PC-3 (cell line): ENCODE measurements at regions not wholly inside any gene's neighbourhood (a gene's known extent, or its start where the extent isn't known, plus 50 kb on each side); places are given as distances from the start of the nearest gene placed in this dataset.

Experiments used
- EZH2 ChIP-seq: fragments of 300-600 bp; sonication (generic); IDR thresholded peaks from one replicate; pipeline ENCODE4 v1.6.1; 2017; ENCODE audit warnings: antibody characterized with exemption, mild to moderate bottlenecking, low read length; ENCODE audit not compliant: unreplicated experiment
- EZH2phosphoT487 ChIP-seq: fragments of 300-600 bp; sonication (generic); IDR thresholded peaks from 2 replicates; pipeline ENCODE4 v1.6.1; 2018; ENCODE audit warnings: mild to moderate bottlenecking, antibody characterized with exemption, low read length, borderline replicate concordance
- TF ChIP-seq, protein P1 (sequence below): fragments of 300-600 bp; sonication (generic); conservative IDR thresholded peaks from 2 replicates; pipeline ENCODE4 v1.5.1; 2017; ENCODE audit warnings: antibody characterized with exemption, low read depth, mild to moderate bottlenecking, low read length

DNA sequence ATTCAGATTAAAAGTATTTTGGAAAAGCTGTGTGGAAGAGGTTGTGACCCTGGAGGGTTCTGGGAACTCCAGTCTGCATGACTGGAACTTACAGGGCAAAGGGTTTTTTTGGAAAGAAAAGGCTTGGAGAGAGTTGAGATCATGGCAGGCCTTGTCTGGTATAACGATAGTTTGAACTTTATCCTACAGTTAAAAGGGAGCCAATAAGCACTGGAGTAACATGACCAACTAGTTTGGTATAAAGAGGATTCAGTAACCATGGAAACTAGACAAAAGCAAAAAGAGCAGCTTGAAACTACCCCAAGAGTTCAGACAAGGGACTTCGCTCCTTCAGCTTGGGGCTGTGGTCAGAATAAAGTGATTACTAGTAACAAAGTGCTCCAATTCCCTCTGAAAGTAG, 151.2 kb upstream of the TMCO5A start:
- TF ChIP-seq, protein P1, sequence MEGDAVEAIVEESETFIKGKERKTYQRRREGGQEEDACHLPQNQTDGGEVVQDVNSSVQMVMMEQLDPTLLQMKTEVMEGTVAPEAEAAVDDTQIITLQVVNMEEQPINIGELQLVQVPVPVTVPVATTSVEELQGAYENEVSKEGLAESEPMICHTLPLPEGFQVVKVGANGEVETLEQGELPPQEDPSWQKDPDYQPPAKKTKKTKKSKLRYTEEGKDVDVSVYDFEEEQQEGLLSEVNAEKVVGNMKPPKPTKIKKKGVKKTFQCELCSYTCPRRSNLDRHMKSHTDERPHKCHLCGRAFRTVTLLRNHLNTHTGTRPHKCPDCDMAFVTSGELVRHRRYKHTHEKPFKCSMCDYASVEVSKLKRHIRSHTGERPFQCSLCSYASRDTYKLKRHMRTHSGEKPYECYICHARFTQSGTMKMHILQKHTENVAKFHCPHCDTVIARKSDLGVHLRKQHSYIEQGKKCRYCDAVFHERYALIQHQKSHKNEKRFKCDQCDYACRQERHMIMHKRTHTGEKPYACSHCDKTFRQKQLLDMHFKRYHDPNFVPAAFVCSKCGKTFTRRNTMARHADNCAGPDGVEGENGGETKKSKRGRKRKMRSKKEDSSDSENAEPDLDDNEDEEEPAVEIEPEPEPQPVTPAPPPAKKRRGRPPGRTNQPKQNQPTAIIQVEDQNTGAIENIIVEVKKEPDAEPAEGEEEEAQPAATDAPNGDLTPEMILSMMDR = no peak
- TF ChIP-seq EZH2 (no peak), EZH2phosphoT487 (no peak)
